Liver (tissue), 8 donors: ENCODE measurements at regions not wholly inside any gene's neighbourhood (a gene's known extent, or its start where the extent isn't known, plus 50 kb on each side); places are given as distances from the start of the nearest gene placed in this dataset.
"Not testable (repeated sequence)": the region's sequence is repeated elsewhere in the genome, so short reads cannot be mapped to it uniquely, and the experiment has no call there.

ENCODE experiments used
- DNase-seq: peaks from one replicate; pipeline ENCODE4 v3.0.0-alpha.2; 2017; ENCODE audit warnings: low spot score
- H3K27ac ChIP-seq, 2 donors: one replicate each; pipeline ENCODE4 v1.7.0; 2013; ENCODE audit warnings: inconsistent platforms in 2 of 2, low read length in 2 of 2, control low read depth in 1 of 2, low read depth in 1 of 2, mild to moderate bottlenecking in 1 of 2
- H3K27me3 ChIP-seq, 4 donors: one replicate each; pipeline versions ENCODE4 v1.6.1 to v1.7.0; 2013; ENCODE audit warnings: low read length in 3 of 4, inconsistent platforms in 1 of 4, mild to moderate bottlenecking in 1 of 4, moderate library complexity in 1 of 4; ENCODE audit not compliant: control insufficient read depth in 4 of 4, insufficient read depth in 4 of 4
- H3K36me3 ChIP-seq, 4 donors: one replicate each; pipeline versions ENCODE4 v1.6.1 to v1.7.0; 2013; ENCODE audit warnings: low read length in 3 of 4, mild to moderate bottlenecking in 3 of 4, low read depth in 1 of 4, moderate library complexity in 1 of 4; ENCODE audit not compliant: control insufficient read depth in 4 of 4, insufficient read depth in 3 of 4
- H3K4me1 ChIP-seq, 4 donors: one replicate each; pipeline versions ENCODE4 v1.6.1 to v1.7.0; 2013; ENCODE audit warnings: low read length in 3 of 4, mild to moderate bottlenecking in 3 of 4, moderate library complexity in 1 of 4; ENCODE audit not compliant: control insufficient read depth in 4 of 4, insufficient read depth in 4 of 4
- H3K4me3 ChIP-seq, 3 donors: one replicate each; pipeline versions ENCODE4 v1.6.1 to v1.7.0; 2013; ENCODE audit warnings: low read length in 3 of 3, control low read depth in 1 of 3, low read depth in 1 of 3, mild to moderate bottlenecking in 1 of 3
- H3K9ac ChIP-seq, 2 donors: one replicate each; pipeline ENCODE4 v1.7.0; 2013; ENCODE audit warnings: low read length in 2 of 2, mild to moderate bottlenecking in 2 of 2, moderate library complexity in 2 of 2, control low read depth in 1 of 2, low read depth in 1 of 2
- H3K9me3 ChIP-seq, 4 donors: one replicate each; pipeline versions ENCODE4 v1.6.1 to v1.7.0; 2013; ENCODE audit warnings: low read length in 3 of 4; ENCODE audit not compliant: control insufficient read depth in 4 of 4
- EGR1 ChIP-seq, 2 donors: IDR thresholded peaks; 2 replicates each; pipeline ENCODE4 v1.6.1; 2016 to 2018; ENCODE audit warnings: antibody characterized with exemption in 2 of 2, low read depth in 2 of 2
- FOXA1 ChIP-seq: IDR thresholded peaks from 2 replicates; pipeline ENCODE4 v1.6.1; 2016; ENCODE audit warnings: antibody characterized with exemption
- FOXA2 ChIP-seq: IDR thresholded peaks from 2 replicates; pipeline ENCODE4 v1.6.1; 2016; ENCODE audit warnings: antibody characterized with exemption
- GABPA ChIP-seq, 2 donors: IDR thresholded peaks in 1 of 2; conservative IDR thresholded peaks in 1 of 2; 2 replicates each; pipeline ENCODE4 v1.6.1; 2016; ENCODE audit warnings: antibody characterized with exemption in 2 of 2, mild to moderate bottlenecking in 1 of 2, moderate library complexity in 1 of 2
- HNF4G ChIP-seq: IDR thresholded peaks from 2 replicates; pipeline ENCODE4 v1.6.1; 2016; ENCODE audit warnings: antibody characterized with exemption
- JUND ChIP-seq, 2 donors: IDR thresholded peaks; 2 replicates each; pipeline ENCODE4 v1.6.1; 2016; ENCODE audit warnings: antibody characterized with exemption in 2 of 2
- RAD21 ChIP-seq, 2 donors: IDR thresholded peaks; 2 replicates each; pipeline ENCODE4 v1.6.1; 2016; ENCODE audit warnings: antibody characterized with exemption in 2 of 2, mild to moderate bottlenecking in 2 of 2
- RXRA ChIP-seq, 2 donors: IDR thresholded peaks; 2 replicates each; pipeline ENCODE4 v1.6.1; 2017 to 2018; ENCODE audit warnings: antibody characterized with exemption in 2 of 2, mild to moderate bottlenecking in 1 of 2
- TAF1 ChIP-seq: conservative IDR thresholded peaks from 2 replicates; pipeline ENCODE4 v1.6.1; 2016; ENCODE audit warnings: antibody characterized with exemption, mild to moderate bottlenecking
- YY1 ChIP-seq: IDR thresholded peaks from 2 replicates; pipeline ENCODE4 v1.6.1; 2016; ENCODE audit warnings: antibody characterized with exemption, mild to moderate bottlenecking
- WGBS: extraction: QIAGEN DNeasy Blood & Tissue Kit; methylation state at CpG from one replicate; pipeline ENCODE4 v1.1.7; 2013; 5-methylcytosine and 5-hydroxymethylcytosine counted together
- TF ChIP-seq, protein P1 (sequence below): fragments of 150-350 bp; IDR thresholded peaks from 2 replicates; pipeline ENCODE4 v1.5.1; 2017; ENCODE audit warnings: improper control_type of control experiment, low read depth, low read length; ENCODE audit not compliant: missing input control
- TF ChIP-seq, protein P2 (sequence below): IDR thresholded peaks from 2 replicates; pipeline ENCODE4 v1.6.1; 2016; ENCODE audit warnings: antibody characterized with exemption
- TF ChIP-seq, protein P3 (sequence below): IDR thresholded peaks from 2 replicates; pipeline ENCODE4 v1.6.1; 2016; ENCODE audit warnings: antibody characterized with exemption
- TF ChIP-seq, protein P4 (sequence below): IDR thresholded peaks from 2 replicates; pipeline ENCODE4 v1.6.1; 2016; ENCODE audit warnings: antibody characterized with exemption, mild to moderate bottlenecking
- donor health status: healthy.
- donor health status: healthy.
- donor health status: healthy.
- donor health status: healthy.
- donor health status: healthy.

DNA sequence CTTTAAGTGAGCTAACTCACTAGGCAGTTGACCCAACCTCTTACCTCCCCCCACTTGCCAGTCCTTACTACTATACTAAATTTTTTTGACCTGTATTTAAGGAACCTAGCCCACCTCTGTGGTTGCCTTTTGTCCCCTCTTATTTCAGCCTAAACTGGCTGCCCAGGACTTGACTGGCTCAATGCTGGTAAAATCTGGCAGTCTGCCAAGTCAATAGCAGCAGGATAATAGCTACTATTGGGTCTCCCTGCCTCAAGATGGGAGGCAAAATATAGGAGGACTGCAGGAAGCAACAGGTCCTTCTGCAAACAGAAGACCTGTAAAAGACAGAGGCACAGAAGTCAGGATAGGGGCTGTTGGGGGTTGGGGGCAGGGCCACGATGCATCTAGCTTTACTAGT is 144.2 kb upstream of the POGK start:
- 47% methylated on average over 1 of the region's 1 CpG for WGBS
- DNase-seq = no peak

DNA sequence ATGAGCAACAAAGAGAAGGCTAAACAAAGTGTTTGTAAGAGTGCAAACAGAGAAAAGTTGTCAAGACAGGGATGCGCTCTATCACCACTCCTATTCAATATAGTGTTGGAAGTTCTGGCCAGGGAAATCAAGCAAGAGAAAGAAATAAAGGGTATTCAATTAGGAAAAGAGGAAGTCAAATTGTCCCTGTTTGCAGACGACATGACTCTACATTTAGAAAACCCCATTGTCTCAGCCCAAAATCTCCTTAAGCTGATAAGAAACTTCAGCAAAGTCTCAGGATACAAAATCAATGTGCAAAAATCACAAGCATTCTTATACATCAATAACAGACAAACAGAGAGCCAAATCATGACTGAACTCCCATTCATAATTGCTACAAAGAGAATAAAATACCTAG is 143.4 kb upstream of the POGK start:
- H3K4me3 ChIP-seq, H3K4me1 ChIP-seq, H3K27me3 ChIP-seq, H3K9ac ChIP-seq, H3K36me3 ChIP-seq, H3K27ac ChIP-seq, H3K9me3 ChIP-seq, DNase-seq: not testable (repeated sequence)
- WGBS = 69% methylated on average over 2 of the region's 2 CpGs

More for the DNA sequence above, 144.2 kb upstream of the POGK start:
- Histone ChIP-seq H3K4me1 (no peaks in the 10 kb centered on the region), H3K36me3 (no peaks in the 10 kb centered on the region), H3K9me3 (no peaks in the 10 kb centered on the region), H3K27me3 (peaks cover 0 to 5% (median 0%) of the 10 kb centered on the region in 4 donors), H3K9ac (no peak overlapping the region), H3K4me3 (no peak overlapping the region), H3K27ac (no peak overlapping the region)
- TF ChIP-seq EGR1 (IDR thresholded peaks at IDR 0.05; ENCODE audit: low read depth in 2 of 2) (no peak), FOXA1 (no peak)

DNA sequence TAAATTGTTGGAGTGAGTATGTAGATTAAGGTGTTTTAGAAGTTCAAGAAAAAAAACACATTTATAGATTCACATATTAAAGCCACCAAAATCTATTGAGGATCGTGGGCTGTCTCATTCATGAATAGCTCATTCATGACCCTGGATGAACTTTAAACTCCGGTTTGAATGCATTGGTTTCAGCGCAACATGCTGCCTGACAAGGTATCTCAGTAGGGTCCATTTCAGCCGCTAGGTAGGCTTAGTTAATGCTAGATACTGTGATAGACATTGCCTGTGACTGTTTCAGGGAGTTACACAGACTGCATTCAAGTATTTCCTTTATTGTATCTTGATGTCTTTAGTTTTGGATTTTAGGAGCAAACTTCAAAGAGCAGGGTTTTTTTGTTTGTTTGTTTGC is 140.5 kb upstream of the POGK start:
- no peaks in the 10 kb centered on the region for H3K4me1 ChIP-seq
- WGBS = 73% methylated on average over 4 of the region's 4 CpGs
- no peak overlapping the region for H3K9ac ChIP-seq
- no peaks in the 10 kb centered on the region for H3K27me3 ChIP-seq
- no peak for DNase-seq
- H3K4me3 ChIP-seq = no peak overlapping the region
- TF ChIP-seq EGR1 (IDR thresholded peaks at IDR 0.05; ENCODE audit: low read depth in 2 of 2) (no peak), FOXA1 (no peak), FOXA2 (no peak), RAD21 (IDR thresholded peaks at IDR 0.05) (no peak), RXRA (IDR thresholded peaks at IDR 0.05) (no peak), JUND (IDR thresholded peaks at IDR 0.05) (no peak), TAF1 (no peak), HNF4G (no peak), YY1 (no peak), GABPA (IDR thresholded peaks at IDR 0.05 in 1 of 2, conservative IDR thresholded peaks at IDR 0.05 in 1 of 2) (no peak)
- TF ChIP-seq, protein P1, sequence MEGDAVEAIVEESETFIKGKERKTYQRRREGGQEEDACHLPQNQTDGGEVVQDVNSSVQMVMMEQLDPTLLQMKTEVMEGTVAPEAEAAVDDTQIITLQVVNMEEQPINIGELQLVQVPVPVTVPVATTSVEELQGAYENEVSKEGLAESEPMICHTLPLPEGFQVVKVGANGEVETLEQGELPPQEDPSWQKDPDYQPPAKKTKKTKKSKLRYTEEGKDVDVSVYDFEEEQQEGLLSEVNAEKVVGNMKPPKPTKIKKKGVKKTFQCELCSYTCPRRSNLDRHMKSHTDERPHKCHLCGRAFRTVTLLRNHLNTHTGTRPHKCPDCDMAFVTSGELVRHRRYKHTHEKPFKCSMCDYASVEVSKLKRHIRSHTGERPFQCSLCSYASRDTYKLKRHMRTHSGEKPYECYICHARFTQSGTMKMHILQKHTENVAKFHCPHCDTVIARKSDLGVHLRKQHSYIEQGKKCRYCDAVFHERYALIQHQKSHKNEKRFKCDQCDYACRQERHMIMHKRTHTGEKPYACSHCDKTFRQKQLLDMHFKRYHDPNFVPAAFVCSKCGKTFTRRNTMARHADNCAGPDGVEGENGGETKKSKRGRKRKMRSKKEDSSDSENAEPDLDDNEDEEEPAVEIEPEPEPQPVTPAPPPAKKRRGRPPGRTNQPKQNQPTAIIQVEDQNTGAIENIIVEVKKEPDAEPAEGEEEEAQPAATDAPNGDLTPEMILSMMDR = no peak
- TF ChIP-seq, protein P2, sequence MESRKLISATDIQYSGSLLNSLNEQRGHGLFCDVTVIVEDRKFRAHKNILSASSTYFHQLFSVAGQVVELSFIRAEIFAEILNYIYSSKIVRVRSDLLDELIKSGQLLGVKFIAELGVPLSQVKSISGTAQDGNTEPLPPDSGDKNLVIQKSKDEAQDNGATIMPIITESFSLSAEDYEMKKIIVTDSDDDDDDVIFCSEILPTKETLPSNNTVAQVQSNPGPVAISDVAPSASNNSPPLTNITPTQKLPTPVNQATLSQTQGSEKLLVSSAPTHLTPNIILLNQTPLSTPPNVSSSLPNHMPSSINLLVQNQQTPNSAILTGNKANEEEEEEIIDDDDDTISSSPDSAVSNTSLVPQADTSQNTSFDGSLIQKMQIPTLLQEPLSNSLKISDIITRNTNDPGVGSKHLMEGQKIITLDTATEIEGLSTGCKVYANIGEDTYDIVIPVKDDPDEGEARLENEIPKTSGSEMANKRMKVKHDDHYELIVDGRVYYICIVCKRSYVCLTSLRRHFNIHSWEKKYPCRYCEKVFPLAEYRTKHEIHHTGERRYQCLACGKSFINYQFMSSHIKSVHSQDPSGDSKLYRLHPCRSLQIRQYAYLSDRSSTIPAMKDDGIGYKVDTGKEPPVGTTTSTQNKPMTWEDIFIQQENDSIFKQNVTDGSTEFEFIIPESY = no peak
- TF ChIP-seq, protein P3, sequence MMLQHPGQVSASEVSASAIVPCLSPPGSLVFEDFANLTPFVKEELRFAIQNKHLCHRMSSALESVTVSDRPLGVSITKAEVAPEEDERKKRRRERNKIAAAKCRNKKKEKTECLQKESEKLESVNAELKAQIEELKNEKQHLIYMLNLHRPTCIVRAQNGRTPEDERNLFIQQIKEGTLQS = no peak
- TF ChIP-seq, protein P4, sequence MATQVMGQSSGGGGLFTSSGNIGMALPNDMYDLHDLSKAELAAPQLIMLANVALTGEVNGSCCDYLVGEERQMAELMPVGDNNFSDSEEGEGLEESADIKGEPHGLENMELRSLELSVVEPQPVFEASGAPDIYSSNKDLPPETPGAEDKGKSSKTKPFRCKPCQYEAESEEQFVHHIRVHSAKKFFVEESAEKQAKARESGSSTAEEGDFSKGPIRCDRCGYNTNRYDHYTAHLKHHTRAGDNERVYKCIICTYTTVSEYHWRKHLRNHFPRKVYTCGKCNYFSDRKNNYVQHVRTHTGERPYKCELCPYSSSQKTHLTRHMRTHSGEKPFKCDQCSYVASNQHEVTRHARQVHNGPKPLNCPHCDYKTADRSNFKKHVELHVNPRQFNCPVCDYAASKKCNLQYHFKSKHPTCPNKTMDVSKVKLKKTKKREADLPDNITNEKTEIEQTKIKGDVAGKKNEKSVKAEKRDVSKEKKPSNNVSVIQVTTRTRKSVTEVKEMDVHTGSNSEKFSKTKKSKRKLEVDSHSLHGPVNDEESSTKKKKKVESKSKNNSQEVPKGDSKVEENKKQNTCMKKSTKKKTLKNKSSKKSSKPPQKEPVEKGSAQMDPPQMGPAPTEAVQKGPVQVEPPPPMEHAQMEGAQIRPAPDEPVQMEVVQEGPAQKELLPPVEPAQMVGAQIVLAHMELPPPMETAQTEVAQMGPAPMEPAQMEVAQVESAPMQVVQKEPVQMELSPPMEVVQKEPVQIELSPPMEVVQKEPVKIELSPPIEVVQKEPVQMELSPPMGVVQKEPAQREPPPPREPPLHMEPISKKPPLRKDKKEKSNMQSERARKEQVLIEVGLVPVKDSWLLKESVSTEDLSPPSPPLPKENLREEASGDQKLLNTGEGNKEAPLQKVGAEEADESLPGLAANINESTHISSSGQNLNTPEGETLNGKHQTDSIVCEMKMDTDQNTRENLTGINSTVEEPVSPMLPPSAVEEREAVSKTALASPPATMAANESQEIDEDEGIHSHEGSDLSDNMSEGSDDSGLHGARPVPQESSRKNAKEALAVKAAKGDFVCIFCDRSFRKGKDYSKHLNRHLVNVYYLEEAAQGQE = no peak
- H3K9me3 ChIP-seq = no peaks in the 10 kb centered on the region
- H3K36me3 ChIP-seq = no peaks in the 10 kb centered on the region
- H3K27ac ChIP-seq = no peak overlapping the region
